ENCODE measurements at regions not wholly inside any gene's neighbourhood (a gene's known extent, or its start where the extent isn't known, plus 50 kb on each side); places are given as distances from the start of the nearest gene placed in this dataset.

DNA sequence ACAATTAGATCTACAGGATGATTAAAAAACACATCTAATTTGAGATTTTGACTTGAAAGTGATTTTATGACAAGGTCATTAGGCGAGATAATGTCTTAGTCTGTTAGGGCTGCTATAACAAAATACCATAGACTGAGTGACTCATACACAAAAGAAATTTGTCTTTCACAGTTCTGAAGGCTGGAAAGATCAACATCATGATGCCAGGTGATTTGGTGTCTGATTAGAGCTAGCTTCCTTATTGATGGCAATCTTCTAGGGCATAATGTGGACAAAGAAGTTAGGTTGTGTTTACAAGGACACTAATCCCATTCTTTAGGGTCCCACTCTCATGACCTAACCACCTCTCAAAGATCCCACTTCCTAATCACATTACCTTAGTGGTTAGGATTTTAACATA is 256.7 kb downstream of the TUSC1 start:
- TF ChIP-seq, protein P1, sequence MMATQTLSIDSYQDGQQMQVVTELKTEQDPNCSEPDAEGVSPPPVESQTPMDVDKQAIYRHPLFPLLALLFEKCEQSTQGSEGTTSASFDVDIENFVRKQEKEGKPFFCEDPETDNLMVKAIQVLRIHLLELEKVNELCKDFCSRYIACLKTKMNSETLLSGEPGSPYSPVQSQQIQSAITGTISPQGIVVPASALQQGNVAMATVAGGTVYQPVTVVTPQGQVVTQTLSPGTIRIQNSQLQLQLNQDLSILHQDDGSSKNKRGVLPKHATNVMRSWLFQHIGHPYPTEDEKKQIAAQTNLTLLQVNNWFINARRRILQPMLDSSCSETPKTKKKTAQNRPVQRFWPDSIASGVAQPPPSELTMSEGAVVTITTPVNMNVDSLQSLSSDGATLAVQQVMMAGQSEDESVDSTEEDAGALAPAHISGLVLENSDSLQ (IDR thresholded peaks at IDR 0.05): no peak
- POLR2A ChIA-PET: no interaction called here
- CTCF ChIA-PET: no interaction called here
- DNase-seq (ENCODE audit: extremely low spot score): no peak

DNA sequence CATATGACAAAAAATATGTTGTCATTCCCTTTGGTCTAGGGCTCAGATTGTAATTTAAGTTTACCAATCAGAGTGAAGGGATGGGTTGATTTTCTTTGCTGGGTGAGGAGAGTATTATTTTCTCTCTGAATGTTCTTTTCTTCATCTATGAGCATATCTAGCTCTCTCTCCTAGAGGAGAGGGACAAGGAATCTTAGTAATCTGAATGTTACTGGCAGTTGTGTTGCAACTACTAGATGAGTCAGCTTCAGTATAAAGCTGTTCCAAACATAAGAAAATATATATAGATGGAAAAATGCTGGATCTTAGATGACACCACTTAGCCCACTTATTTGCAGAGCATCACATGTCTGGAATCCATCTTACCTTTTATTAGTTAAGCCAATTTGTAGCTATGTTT is 259.3 kb downstream of the TUSC1 start:
- CTCF ChIA-PET: no interaction called here
- no peak for DNase-seq (ENCODE audit: extremely low spot score)
- POLR2A ChIA-PET: no interaction called here
- TF ChIP-seq ELF4 (IDR thresholded peaks at IDR 0.05) (no peak), CTBP1 (IDR thresholded peaks at IDR 0.05; ENCODE audit: borderline replicate concordance) (no peak), LEF1 (IDR thresholded peaks at IDR 0.05; ENCODE audit: borderline replicate concordance) (no peak), HDGF (IDR thresholded peaks at IDR 0.05; ENCODE audit: borderline replicate concordance) (no peak), BHLHE40 (IDR thresholded peaks at IDR 0.05; ENCODE audit: borderline replicate concordance) (no peak), L3MBTL2 (conservative IDR thresholded peaks at IDR 0.05) (no peak), FOXK2 (IDR thresholded peaks at IDR 0.05) (no peak), FOXA1 (IDR thresholded peaks at IDR 0.05) (no peak)
- TF ChIP-seq, protein P1 (IDR thresholded peaks at IDR 0.05): no peak

DNA sequence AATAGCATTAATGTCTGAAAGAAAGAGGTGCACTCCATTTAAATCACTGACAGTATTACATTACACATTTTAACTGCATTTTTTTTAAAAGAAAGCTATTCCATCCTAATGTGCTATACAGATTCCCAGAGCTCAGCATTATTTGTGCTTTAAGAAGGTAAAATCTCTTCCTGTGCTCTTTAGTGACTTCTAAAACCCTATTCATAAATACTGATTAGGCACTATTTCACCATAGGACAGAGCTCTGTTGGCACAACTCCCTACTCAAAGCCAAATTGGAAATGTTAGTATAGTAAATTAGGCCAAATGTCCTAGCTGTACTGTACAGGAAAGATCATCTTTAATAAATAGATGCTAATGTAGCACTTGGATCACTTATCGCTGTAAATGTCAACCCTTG is 262.5 kb downstream of the TUSC1 start:
- POLR2A ChIA-PET: no interaction called here
- CTCF ChIA-PET: no interaction called here
- TF ChIP-seq TARDBP (IDR thresholded peaks at IDR 0.05) (no peak), BHLHE40 (IDR thresholded peaks at IDR 0.05; ENCODE audit: borderline replicate concordance) (no peak), FOXM1 (IDR thresholded peaks at IDR 0.05; ENCODE audit: borderline replicate concordance) (no peak), FOXA1 (IDR thresholded peaks at IDR 0.05) (no peak), HDGF (IDR thresholded peaks at IDR 0.05; ENCODE audit: borderline replicate concordance) (no peak), ELF4 (IDR thresholded peaks at IDR 0.05) (no peak), SUZ12 (IDR thresholded peaks at IDR 0.05) (no peak), ARNT (IDR thresholded peaks at IDR 0.05) (no peak), ZNF384 (IDR thresholded peaks at IDR 0.05) (no peak), L3MBTL2 (conservative IDR thresholded peaks at IDR 0.05) (no peak), SP1 (IDR thresholded peaks at IDR 0.05) (no peak), LEF1 (IDR thresholded peaks at IDR 0.05; ENCODE audit: borderline replicate concordance) (no peak), NFRKB (IDR thresholded peaks at IDR 0.05) (no peak)
- TF ChIP-seq, protein P1 (IDR thresholded peaks at IDR 0.05): no peak
- DNase-seq (ENCODE audit: extremely low spot score): no peak

DNA sequence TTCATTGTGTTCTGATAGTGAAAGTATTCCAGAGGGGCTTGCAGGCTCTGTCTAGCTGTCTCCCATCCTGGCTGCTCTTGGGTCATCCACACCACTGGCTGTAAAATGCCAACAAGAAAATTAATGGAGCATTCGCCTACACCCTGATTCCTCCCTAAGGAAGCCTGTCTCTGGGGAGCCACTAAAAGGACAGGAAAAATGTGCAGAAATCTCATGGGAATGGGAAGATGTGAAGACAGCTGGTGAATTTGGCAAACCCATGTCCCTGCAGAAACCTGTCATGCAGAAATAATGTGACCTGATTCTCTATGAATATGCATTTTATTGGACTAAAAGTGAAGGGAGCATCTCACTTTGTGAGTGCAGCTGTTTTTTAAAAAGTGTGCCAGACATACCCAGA is 265.6 kb downstream of the TUSC1 start:
- DNase-seq (ENCODE audit: extremely low spot score): no peak
- TF ChIP-seq ARNT (IDR thresholded peaks at IDR 0.05) (no peak), ELF4 (IDR thresholded peaks at IDR 0.05) (no peak), SP1 (IDR thresholded peaks at IDR 0.05) (no peak), L3MBTL2 (conservative IDR thresholded peaks at IDR 0.05) (no peak), LEF1 (IDR thresholded peaks at IDR 0.05; ENCODE audit: borderline replicate concordance) (no peak), TARDBP (IDR thresholded peaks at IDR 0.05) (no peak), FOXK2 (IDR thresholded peaks at IDR 0.05) (no peak), NFRKB (IDR thresholded peaks at IDR 0.05) (no peak), ZNF384 (IDR thresholded peaks at IDR 0.05) (no peak), BHLHE40 (IDR thresholded peaks at IDR 0.05; ENCODE audit: borderline replicate concordance) (no peak), SUZ12 (IDR thresholded peaks at IDR 0.05) (no peak), HDGF (IDR thresholded peaks at IDR 0.05; ENCODE audit: borderline replicate concordance) (no peak), FOXM1 (IDR thresholded peaks at IDR 0.05; ENCODE audit: borderline replicate concordance) (no peak), FOXA1 (IDR thresholded peaks at IDR 0.05) (no peak), CTBP1 (IDR thresholded peaks at IDR 0.05; ENCODE audit: borderline replicate concordance) (no peak)
- TF ChIP-seq, protein P1 (IDR thresholded peaks at IDR 0.05): no peak
- POLR2A ChIA-PET: no interaction called here
- CTCF ChIA-PET: no interaction called here

DNA sequence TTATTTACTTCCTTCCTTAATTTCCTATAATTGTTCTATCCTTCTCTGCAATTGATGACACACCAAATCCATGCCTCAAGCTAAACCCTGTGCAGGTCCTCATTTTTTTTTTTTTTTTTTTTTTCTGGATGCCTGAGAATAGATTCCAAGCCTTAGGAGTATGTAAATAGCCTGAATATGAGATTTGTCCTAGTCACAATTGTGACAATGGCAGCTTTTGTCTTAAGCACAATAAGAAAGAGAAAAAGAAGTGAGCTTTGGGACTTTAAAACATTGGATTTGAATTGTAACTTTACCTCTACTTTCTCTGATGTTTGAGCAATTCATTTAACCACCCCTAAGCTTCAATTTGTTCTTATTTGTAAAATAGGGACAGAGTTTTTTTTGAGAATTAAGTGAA is 280.5 kb downstream of the TUSC1 start:
- TF ChIP-seq FOXA1 (IDR thresholded peaks at IDR 0.05) (no peak), ZNF384 (IDR thresholded peaks at IDR 0.05) (no peak), ARNT (IDR thresholded peaks at IDR 0.05) (no peak), FOXK2 (IDR thresholded peaks at IDR 0.05) (no peak), HDGF (IDR thresholded peaks at IDR 0.05; ENCODE audit: borderline replicate concordance) (no peak), TARDBP (IDR thresholded peaks at IDR 0.05) (no peak), CTBP1 (IDR thresholded peaks at IDR 0.05; ENCODE audit: borderline replicate concordance) (no peak), L3MBTL2 (conservative IDR thresholded peaks at IDR 0.05) (no peak), NFRKB (IDR thresholded peaks at IDR 0.05) (no peak), FOXM1 (IDR thresholded peaks at IDR 0.05; ENCODE audit: borderline replicate concordance) (no peak), SP1 (IDR thresholded peaks at IDR 0.05) (no peak), BHLHE40 (IDR thresholded peaks at IDR 0.05; ENCODE audit: borderline replicate concordance) (no peak), LEF1 (IDR thresholded peaks at IDR 0.05; ENCODE audit: borderline replicate concordance) (no peak), ELF4 (IDR thresholded peaks at IDR 0.05) (no peak), SUZ12 (IDR thresholded peaks at IDR 0.05) (no peak)
- TF ChIP-seq, protein P1 (IDR thresholded peaks at IDR 0.05): no peak
- DNase-seq (ENCODE audit: extremely low spot score): no peak
- CTCF ChIA-PET: no interaction called here
- POLR2A ChIA-PET: no interaction called here

Data from HEK293T (cell line).